SU-DHL-6 (cell line): ENCODE measurements at regions not wholly inside any gene's neighbourhood (a gene's known extent, or its start where the extent isn't known, plus 50 kb on each side); places are given as distances from the start of the nearest gene placed in this dataset.

ENCODE experiments used
- CTCF ChIP-seq: fragments of 200-600 bp; sonication (generic); IDR thresholded peaks from one replicate; pipeline ENCODE4 v1.5.1; 2017; ENCODE audit warnings: antibody characterized with exemption, mild to moderate bottlenecking, low read length, moderate library complexity; ENCODE audit not compliant: insufficient read depth, poor library complexity, severe bottlenecking
- EZH2phosphoT487 ChIP-seq: fragments of 200-600 bp; sonication (generic), shearing (Covaris generic); conservative IDR thresholded peaks from 2 replicates; pipeline ENCODE4 v1.6.1; 2018; ENCODE audit warnings: mild to moderate bottlenecking, antibody characterized with exemption, low read length, moderate library complexity, mixed read lengths

DNA sequence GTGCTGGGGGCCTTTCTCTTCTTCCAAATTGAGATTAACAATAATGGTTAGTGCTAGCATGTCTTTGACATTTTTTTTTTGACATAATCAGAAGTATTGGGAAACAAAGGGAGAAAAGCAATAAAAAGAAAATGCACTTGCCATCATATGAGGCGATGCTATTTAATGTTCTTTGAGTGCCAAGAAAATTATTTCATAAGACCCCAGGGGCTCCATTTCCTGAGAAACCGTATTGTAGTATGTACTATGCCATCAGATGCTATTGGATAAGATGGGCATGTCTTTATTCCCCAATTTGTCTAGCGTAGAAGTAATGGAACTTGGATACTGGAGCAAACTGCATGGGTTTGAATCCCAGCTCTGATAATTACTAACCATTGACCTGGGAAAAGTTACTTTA, 408.9 kb downstream of the ADRA2A start:
- no peak for TF ChIP-seq CTCF
- TF ChIP-seq EZH2phosphoT487: no peak
